Skin of body (tissue), 1 donor: ENCODE measurements at regions not wholly inside any gene's neighbourhood (a gene's known extent, or its start where the extent isn't known, plus 50 kb on each side); places are given as distances from the start of the nearest gene placed in this dataset.
A peak's percentile ranks its signal among the peaks of the same experiment; 100 is the strongest.

Experiments used
- DNase-seq: peaks from one replicate; lab custom pipeline; 2025; lab: John Stamatoyannopoulos, UW

- no peak for DNase-seq
These were observed 708.5 kb upstream of the SORCS1 start for GRCh38 chr10:107873007-107873406.

GRCh38 chr10:107865691-107866090 lies 701.2 kb upstream of the SORCS1 start:
- no peak for DNase-seq

- no peak for DNase-seq
These were observed 694.6 kb upstream of the SORCS1 start for GRCh38 chr10:107859065-107859464.

- no peak for DNase-seq
These were observed 691.5 kb upstream of the SORCS1 start for GRCh38 chr10:107856047-107856315.

GRCh38 chr10:107855301-107856046 lies 691.0 kb upstream of the SORCS1 start:
- no peak for DNase-seq

GRCh38 chr10:107848726-107849360 lies 684.3 kb upstream of the SORCS1 start:
- no peak for DNase-seq

GRCh38 chr10:107847620-107848019 lies 683.1 kb upstream of the SORCS1 start:
- no peak for DNase-seq

GRCh38 chr10:107834706-107835105 lies 670.2 kb upstream of the SORCS1 start:
- DNase-seq = no peak

GRCh38 chr10:107831772-107832171 lies 667.3 kb upstream of the SORCS1 start:
- no peak for DNase-seq

- no peak for DNase-seq
These were observed 664.7 kb upstream of the SORCS1 start for GRCh38 chr10:107829161-107829560.

- no peak for DNase-seq
These were observed 661.7 kb upstream of the SORCS1 start for GRCh38 chr10:107826171-107826570.

GRCh38 chr10:107814865-107815487 lies 650.5 kb upstream of the SORCS1 start:
- DNase-seq = peak; percentile 25

GRCh38 chr10:107813451-107814162 lies 649.1 kb upstream of the SORCS1 start:
- no peak for DNase-seq

- DNase-seq = no peak
These were observed 645.4 kb upstream of the SORCS1 start for GRCh38 chr10:107809889-107810288.

- DNase-seq = no peak
These were observed 643.3 kb upstream of the SORCS1 start for GRCh38 chr10:107807836-107808235.

- DNase-seq = no peak
These were observed 641.5 kb upstream of the SORCS1 start for GRCh38 chr10:107806026-107806425.

- no peak for DNase-seq
These were observed 639.0 kb upstream of the SORCS1 start for GRCh38 chr10:107803546-107803945.

- no peak for DNase-seq
These were observed 635.6 kb upstream of the SORCS1 start for GRCh38 chr10:107800061-107800460.

GRCh38 chr10:107790271-107790670 lies 625.8 kb upstream of the SORCS1 start:
- no peak for DNase-seq

- DNase-seq = no peak
These were observed 606.6 kb upstream of the SORCS1 start for GRCh38 chr10:107771066-107771465.

GRCh38 chr10:107767185-107767584 lies 602.7 kb upstream of the SORCS1 start:
- DNase-seq = no peak

GRCh38 chr10:107754814-107755213 lies 590.3 kb upstream of the SORCS1 start:
- DNase-seq = no peak
